Right lobe of liver (tissue), 4 donors: ENCODE measurements at regions not wholly inside any gene's neighbourhood (a gene's known extent, or its start where the extent isn't known, plus 50 kb on each side); places are given as distances from the start of the nearest gene placed in this dataset.

ENCODE experiments used
- CTCF ChIP-seq, 4 donors: fragments of 200-600 bp in 3 of 4; fragments of 450-650 bp in 1 of 4; IDR thresholded peaks; one replicate each; pipeline versions ENCODE4 v1.5.1 to v1.8.0; 2016 to 2022; ENCODE audit warnings: antibody characterized with exemption in 4 of 4, mild to moderate bottlenecking in 2 of 4
- POLR2A ChIP-seq: fragments of 450-650 bp; IDR thresholded peaks from one replicate; pipeline ENCODE4 v1.6.1; 2017; ENCODE audit warnings: antibody characterized with exemption, mild to moderate bottlenecking
- donor health status: DM: no; HTN: no; CAD: no.
- donor health status: DM: no; HTN: no; CAD: no.
- donor health status: DM: no; HTN: yes; CAD: no.

GRCh38 chr20:40882152-40882551 lies 146.5 kb upstream of the TOP1 start:
- TF ChIP-seq CTCF (IDR thresholded peaks at IDR 0.05) (no peak), POLR2A (no peak)
